Fibroblast of skin of left quadriceps (primary cell): ENCODE measurements at regions not wholly inside any gene's neighbourhood (a gene's known extent, or its start where the extent isn't known, plus 50 kb on each side); places are given as distances from the start of the nearest gene placed in this dataset.

Experiments used
- DNase-seq, 2 experiments: peaks; one replicate each; pipeline ENCODE4 v3.0.0-alpha.2; 2013; ENCODE audit warnings: low read depth in 2 of 2

DNA sequence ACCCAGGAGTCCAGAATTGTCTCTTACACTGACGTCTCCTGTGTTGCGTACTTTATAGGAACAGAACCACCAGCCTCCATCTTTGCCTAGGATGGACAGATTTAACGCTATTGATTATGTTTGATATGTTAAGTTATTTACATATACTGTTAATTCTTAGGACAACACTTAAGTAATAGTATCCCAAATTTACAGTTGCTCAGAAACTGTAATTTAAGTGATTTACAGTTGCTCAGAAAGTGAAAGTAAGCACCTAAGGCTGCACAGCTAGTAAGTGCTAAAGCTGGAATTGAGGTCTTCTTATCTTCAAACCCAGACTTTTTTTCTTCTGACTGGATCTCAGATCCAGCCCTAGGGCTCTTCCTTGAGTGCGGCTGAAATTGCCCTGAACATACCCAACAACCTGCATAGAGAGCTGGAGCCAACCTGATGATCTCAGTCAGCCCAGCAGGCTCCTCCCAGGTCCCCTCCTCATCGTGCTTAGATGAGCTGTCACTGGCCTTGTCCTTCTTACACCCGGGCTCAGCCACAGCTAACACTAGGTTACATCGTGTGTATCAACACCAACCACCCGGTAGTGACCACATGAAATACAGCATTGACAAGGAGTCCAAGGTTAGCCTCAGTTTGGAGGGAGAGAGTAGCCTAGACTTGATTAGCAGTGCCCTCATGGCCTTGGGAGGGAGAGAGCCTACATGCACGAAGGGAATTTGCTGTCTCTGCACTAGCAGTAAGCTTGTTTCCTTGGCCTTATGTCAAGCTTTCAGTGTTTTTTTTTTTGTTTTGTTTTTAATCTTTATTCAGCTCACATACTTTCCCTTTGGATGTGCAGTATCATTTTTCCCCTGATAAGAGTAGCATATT, 111.1 kb upstream of the ARHGAP5 start:
- DNase-seq: no peak

DNA sequence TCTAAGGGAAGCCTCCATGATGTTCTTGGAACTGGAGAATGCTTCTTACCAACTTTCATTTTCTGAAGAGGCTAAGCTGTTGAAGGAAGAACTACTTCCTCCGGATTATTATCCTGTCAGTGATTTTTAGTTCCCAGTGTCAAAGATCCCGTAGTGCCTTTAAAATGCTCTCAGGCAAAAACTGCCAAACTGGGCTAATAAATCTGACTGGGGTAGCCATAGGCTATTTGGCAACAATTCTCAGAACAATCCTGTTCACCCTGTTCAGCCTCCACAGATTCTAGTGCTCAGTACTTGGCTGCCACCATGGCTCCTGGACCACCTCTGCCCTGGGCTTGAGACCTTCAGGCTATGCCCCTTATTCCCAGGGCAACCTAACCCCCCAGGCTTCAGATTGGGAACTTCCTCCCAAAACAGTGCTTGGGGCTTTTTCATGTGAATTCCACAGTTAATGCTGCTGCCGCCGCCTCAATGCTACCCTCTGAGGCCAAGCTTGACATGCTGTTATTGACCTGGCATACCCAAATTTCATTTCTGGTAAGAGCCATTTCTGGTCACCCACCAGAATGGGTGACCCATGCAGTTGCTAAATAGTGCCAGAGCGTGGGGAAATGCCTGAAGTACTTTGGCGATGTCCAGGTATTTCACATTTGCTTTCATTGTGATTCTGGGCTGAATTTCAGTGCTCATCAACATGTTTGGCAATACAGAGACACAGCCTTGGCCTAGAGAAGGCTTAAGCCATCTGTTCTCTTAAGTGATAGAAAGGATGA, 110.0 kb upstream of the ARHGAP5 start:
- DNase-seq: no peak

DNA sequence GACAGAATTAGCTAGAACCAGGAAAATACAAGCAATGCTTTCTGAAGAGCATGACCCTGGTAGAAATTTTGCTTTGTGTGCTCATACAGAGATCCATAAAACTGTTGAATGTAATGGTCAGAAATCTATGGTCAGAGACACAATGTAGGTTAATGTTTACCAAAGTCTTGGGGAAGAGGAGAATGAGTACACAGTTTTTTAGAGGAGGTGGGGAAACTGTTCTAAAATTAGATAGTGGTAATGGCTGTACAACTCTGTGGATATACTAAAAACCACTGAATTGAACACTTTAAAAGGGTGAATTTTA, 109.5 kb upstream of the ARHGAP5 start:
- DNase-seq: no peak

- peak; percentile 39 to 46 for DNase-seq
Observed at GRCh38 chr14:31968107-31968810, 108.8 kb upstream of the ARHGAP5 start.

- no peak for DNase-seq
Observed at GRCh38 chr14:31968956-31969698, 108.0 kb upstream of the ARHGAP5 start.

GRCh38 chr14:31969699-31970240, 107.3 kb upstream of the ARHGAP5 start:
- DNase-seq: no peak

DNA sequence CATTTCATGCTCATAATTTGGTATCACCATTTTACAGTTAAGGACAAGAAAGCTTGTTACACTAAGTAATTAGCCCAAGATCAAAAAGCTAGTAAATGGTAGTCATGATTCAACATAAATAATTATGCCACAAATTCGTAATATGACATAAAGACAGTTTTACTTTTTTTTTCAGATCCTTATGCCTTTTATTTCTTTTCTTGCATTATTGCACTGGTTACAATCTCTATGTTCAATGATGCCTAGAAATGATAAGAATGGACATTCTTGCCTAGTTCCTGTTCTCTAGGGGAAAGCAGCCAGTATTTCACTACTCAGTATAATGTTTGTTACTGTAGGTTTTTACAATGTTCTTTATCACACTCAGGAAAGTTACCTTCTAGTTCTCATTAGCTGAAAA, 106.4 kb upstream of the ARHGAP5 start:
- DNase-seq: no peak

DNA sequence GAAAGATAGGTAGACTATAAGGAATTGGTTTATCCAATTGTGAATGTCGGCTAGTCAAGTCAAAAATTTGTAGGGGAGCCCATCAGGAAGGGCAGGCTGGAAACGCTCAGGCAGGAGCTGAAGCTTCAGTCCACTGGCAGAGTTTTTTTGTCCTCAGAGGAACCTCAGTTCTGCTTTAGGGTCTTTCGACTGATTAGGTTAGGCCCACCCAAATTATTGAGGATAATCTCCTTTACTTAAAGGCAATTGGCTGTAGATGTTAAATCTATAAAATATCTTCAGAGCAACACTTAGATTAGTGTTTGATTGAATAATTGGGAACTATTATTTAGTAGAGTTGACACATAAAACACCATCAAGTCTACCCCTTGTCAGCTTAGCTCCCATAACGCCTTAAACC, 105.5 kb upstream of the ARHGAP5 start:
- no peak for DNase-seq

DNA sequence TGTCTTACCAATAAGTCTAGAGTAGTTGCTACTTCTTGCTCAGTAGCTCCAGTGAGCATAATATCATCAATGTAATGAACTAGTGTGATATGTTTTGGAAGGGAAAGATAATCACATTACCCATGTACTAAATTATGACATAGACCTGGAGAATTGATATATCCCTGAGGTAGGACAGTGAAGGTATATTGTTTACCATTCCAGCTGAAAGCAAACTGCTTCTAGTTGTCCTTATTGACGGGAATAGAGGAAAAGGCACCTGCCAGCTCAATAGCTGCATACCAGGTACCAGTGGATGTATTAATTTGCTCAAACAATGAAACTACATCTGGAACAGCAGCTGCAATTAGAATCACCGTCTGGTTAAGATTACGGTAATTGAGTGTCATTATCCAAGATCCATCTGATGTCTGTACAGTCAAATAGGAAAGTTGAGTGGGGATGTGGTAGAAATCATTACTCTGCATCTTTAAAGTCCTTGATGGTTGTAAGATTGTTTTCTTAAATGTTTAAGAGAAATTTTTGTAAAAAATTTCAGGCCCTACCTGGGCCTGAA, 100.0 kb upstream of the ARHGAP5 start:
- no peak for DNase-seq

DNA sequence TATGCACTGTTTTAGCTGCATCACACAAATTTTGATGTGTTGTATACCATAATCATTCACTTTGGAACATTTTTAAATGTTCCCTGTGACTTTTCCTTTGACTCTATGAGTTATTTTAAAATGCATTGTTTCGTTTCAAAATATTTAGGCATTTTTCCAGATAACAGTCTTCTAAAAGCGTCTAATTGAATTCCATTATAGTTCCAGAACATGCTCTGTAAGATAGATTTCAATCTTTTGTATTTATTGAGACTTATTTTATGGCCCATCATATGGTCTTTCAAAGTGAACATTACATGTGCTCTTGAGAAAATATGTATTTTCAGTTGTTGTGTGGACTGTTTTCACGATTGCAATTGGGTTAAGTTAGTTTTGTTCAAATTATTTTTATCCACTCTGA, 98.7 kb upstream of the ARHGAP5 start:
- DNase-seq: no peak

GRCh38 chr14:31982642-31983041, 94.5 kb upstream of the ARHGAP5 start:
- no peak for DNase-seq

- no peak for DNase-seq
Observed at GRCh38 chr14:31986405-31986804, 90.7 kb upstream of the ARHGAP5 start.

DNA sequence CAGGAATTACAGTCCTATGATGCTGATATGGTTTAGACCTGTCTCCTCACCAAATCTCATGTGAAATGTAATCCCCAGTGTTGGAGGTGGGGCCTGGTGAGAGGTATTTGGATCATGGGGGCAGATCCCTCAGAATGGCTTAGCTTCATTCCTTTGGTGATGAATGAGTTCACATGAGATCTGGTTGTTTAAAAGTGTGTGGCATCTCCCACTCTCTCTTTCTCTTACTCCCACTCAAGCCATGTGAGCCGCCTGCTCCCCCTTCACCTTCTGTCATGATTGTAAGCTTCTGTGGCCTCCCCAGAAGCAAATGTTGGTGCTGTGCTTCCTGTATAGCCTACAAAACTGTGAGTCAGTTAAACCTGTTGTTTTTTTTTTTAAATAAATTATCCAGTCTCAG, 89.4 kb upstream of the ARHGAP5 start:
- no peak for DNase-seq

DNA sequence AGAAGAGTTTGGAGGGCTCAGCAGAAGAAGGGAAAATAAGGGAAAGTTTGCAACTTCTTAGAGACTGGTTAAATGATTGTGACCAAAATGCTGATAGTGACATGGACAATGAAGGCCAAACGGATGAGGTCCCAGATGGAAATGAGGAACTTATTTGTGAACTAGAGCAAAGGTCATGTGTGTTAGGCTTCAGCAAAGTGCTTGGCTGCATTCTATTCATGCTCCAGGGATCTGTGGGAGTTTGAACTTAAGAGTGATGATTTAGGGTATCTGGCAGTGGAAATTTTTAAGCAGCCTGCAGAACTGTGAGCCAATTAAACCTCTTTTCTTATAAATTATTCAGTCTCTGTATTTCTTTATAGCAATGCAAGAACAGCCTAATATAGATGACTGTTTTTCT, 88.9 kb upstream of the ARHGAP5 start:
- no peak for DNase-seq

GRCh38 chr14:31990183-31990857, 86.8 kb upstream of the ARHGAP5 start:
- no peak for DNase-seq

- DNase-seq: peak; percentile 95 to 96
Observed at GRCh38 chr14:31990926-31991572, 86.1 kb upstream of the ARHGAP5 start.

- peak; percentile 98 to 99 for DNase-seq
Observed at GRCh38 chr14:31992011-31992447, 85.1 kb upstream of the ARHGAP5 start.

DNA sequence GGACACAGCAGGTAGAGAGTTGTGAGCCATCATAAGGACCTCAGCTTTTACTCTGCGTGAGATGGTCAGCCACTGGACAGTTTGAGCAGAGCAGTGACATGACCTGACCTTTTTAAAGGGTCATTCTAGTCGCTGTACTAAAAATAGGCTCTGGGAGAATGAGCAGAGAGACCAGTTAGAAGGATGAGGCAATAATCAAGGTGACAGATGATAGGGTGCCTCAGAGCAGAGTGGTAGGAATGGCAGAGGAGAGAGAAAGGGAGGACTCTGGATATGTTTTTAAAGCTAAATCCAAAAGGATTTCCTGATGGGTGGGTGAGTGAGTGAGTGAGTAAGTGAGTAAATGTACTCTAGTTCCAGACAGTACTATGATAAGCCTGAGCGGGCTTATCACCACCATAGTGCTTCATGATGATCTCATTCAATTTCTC, 83.6 kb upstream of the ARHGAP5 start:
- no peak for DNase-seq

- DNase-seq: no peak
Observed at GRCh38 chr14:31994391-31995033, 82.6 kb upstream of the ARHGAP5 start.

GRCh38 chr14:32003585-32003984, 73.5 kb upstream of the ARHGAP5 start:
- DNase-seq: no peak
